Breast epithelium (tissue), 4 donors: ENCODE measurements at regions not wholly inside any gene's neighbourhood (a gene's known extent, or its start where the extent isn't known, plus 50 kb on each side); places are given as distances from the start of the nearest gene placed in this dataset.

ENCODE experiments used
- DNase-seq, 2 donors: peaks; one replicate each; pipeline ENCODE4 v3.0.0-alpha.2; 2019; ENCODE audit warnings: low spot score in 2 of 2
- H3K27ac ChIP-seq, 2 donors: fragments of 200-600 bp; sonication (generic) in 1 of 2; one replicate each; pipeline ENCODE4 v1.5.1; 2016 to 2019; ENCODE audit warnings: mild to moderate bottlenecking in 1 of 2
- H3K27me3 ChIP-seq, 2 donors: fragments of 200-600 bp; sonication (generic) in 1 of 2; one replicate each; pipeline versions ENCODE4 v1.5.1 to v1.6.0; 2017 to 2019; ENCODE audit warnings: control low read depth in 1 of 2, mild to moderate bottlenecking in 1 of 2
- H3K36me3 ChIP-seq: fragments of 200-600 bp; one replicate; pipeline ENCODE4 v1.5.1; 2019
- H3K4me1 ChIP-seq, 2 donors: fragments of 200-600 bp; sonication (generic); one replicate each; pipeline ENCODE4 v1.5.1; 2016 to 2019; ENCODE audit warnings: control low read depth in 1 of 2
- H3K4me3 ChIP-seq, 3 donors: fragments of 200-600 bp; sonication (generic); 1 replicate in 2 of 3; 2 replicates in 1 of 3; pipeline ENCODE4 v1.5.1; 2016 to 2019; ENCODE audit warnings: mild to moderate bottlenecking in 3 of 3, moderate library complexity in 2 of 3
- H3K9me3 ChIP-seq, 2 donors: fragments of 200-600 bp; sonication (generic) in 1 of 2; one replicate each; pipeline ENCODE4 v1.5.1; 2016 to 2019; ENCODE audit warnings: control low read depth in 1 of 2
- POLR2A ChIP-seq: fragments of 450-650 bp; IDR thresholded peaks from one replicate; pipeline ENCODE4 v1.6.1; 2016; ENCODE audit warnings: antibody characterized with exemption, mild to moderate bottlenecking, moderate library complexity
- POLR2AphosphoS5 ChIP-seq, 3 donors: sonication (generic); formaldehyde crosslinking; IDR thresholded peaks; one replicate each; pipeline ENCODE4 v1.6.1; 2017; ENCODE audit warnings: antibody characterized with exemption in 3 of 3
- intact Hi-C: fragments of 100-400 bp; cut with DNase I; formaldehyde crosslinking; loops from one replicate; pipeline ENCODE4 v1.15.1; 2023; ENCODE audit warnings: low total_unique reads
- TF ChIP-seq, protein P1 (sequence below), 3 donors: fragments of 450-650 bp; IDR thresholded peaks; one replicate each; pipeline ENCODE4 v1.5.1; 2016 to 2017; ENCODE audit warnings: antibody characterized with exemption in 3 of 3, mild to moderate bottlenecking in 3 of 3, moderate library complexity in 3 of 3

DNA sequence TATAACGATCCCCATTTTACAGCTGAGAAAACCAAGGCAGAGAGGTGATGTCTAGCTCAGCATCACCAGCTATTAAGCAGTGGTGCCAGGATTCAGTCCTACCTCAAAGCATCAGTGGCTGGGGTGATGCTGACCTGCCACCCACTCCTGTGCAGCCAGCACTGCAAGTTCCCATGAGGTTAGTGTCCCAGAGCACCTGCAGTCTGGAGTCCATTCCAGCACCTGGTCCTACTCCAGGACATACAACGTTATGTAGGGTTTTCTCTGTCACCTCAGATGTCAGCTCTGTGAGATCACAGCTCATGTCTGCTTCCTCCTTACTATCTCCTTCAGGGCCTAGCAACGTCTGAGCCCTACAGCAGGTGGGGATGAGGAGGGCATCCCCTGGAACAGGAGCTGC lies 328.0 kb upstream of the HS6ST1 start:
- no peak for DNase-seq
- intact Hi-C loops, result no loop called here
- H3K4me3 ChIP-seq, result no peak overlapping the region
- no peak overlapping the region for H3K27ac ChIP-seq
- H3K4me1 ChIP-seq, result no peaks in the 10 kb centered on the region
- no peaks in the 10 kb centered on the region for H3K36me3 ChIP-seq
- TF ChIP-seq POLR2A (no peak), POLR2AphosphoS5 (IDR thresholded peaks at IDR 0.05) (no peak)
- TF ChIP-seq, protein P1, sequence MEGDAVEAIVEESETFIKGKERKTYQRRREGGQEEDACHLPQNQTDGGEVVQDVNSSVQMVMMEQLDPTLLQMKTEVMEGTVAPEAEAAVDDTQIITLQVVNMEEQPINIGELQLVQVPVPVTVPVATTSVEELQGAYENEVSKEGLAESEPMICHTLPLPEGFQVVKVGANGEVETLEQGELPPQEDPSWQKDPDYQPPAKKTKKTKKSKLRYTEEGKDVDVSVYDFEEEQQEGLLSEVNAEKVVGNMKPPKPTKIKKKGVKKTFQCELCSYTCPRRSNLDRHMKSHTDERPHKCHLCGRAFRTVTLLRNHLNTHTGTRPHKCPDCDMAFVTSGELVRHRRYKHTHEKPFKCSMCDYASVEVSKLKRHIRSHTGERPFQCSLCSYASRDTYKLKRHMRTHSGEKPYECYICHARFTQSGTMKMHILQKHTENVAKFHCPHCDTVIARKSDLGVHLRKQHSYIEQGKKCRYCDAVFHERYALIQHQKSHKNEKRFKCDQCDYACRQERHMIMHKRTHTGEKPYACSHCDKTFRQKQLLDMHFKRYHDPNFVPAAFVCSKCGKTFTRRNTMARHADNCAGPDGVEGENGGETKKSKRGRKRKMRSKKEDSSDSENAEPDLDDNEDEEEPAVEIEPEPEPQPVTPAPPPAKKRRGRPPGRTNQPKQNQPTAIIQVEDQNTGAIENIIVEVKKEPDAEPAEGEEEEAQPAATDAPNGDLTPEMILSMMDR (IDR thresholded peaks at IDR 0.05), result no peak
- H3K9me3 ChIP-seq, result no peaks in the 10 kb centered on the region
- H3K27me3 ChIP-seq, result no peaks in the 10 kb centered on the region

DNA sequence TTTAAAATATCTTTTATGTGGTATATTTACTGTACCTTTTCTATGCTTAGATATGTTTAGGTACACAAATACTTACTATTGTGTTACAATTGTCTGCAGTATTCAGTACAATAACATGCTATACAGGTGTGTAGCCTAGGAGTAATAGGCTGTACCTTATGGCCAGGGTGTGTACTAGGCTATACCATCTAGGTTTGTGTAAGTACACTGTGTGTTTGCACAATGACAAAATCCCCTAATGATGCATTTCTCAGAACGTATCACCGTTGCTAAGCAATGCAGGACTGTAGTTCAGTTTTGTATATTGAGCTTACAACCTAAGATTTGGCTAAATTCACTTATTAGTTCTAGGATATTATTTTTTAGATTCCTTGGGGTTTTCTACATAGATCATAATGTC lies 332.3 kb upstream of the HS6ST1 start:
- H3K27me3 ChIP-seq, result no peaks in the 10 kb centered on the region
- no peak for DNase-seq
- TF ChIP-seq POLR2AphosphoS5 (IDR thresholded peaks at IDR 0.05) (no peak), POLR2A (no peak)
- TF ChIP-seq, protein P1 (IDR thresholded peaks at IDR 0.05), result no peak
- H3K9me3 ChIP-seq, result peaks cover 0 to 3% of the 10 kb centered on the region in 2 donors
- intact Hi-C loops, result no loop called here
- no peaks in the 10 kb centered on the region for H3K4me1 ChIP-seq
- H3K27ac ChIP-seq, result no peak overlapping the region
- H3K4me3 ChIP-seq, result no peak overlapping the region
- no peaks in the 10 kb centered on the region for H3K36me3 ChIP-seq

DNA sequence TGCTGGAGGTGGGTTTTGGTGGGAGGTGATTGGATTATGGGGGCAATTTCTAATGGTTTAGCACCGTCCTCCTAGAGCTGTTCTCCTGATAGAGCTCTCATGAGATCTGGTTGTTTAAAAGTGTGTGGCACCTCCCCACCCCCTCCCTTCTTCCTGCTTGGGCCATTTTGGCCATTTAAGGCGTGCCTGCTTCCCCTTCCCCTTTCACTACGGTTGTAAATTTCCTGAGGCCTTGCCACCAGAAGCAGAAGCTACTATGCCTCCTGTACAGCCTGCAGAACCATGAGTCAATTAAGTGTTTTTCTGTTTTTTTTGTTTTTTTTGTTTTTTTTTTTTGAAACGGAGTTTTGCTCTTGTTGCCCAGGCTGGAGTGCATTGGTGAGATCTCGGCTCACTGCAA lies 335.7 kb upstream of the HS6ST1 start:
- Histone ChIP-seq H3K27ac (no peak overlapping the region), H3K36me3 (no peaks in the 10 kb centered on the region), H3K4me1 (no peaks in the 10 kb centered on the region), H3K9me3 (peaks cover 0 to 7% of the 10 kb centered on the region in 2 donors), H3K4me3 (no peak overlapping the region), H3K27me3 (no peaks in the 10 kb centered on the region)
- TF ChIP-seq POLR2AphosphoS5 (IDR thresholded peaks at IDR 0.05) (no peak), POLR2A (no peak)
- TF ChIP-seq, protein P1 (IDR thresholded peaks at IDR 0.05), result no peak
- intact Hi-C loops, result no loop called here
- no peak for DNase-seq

DNA sequence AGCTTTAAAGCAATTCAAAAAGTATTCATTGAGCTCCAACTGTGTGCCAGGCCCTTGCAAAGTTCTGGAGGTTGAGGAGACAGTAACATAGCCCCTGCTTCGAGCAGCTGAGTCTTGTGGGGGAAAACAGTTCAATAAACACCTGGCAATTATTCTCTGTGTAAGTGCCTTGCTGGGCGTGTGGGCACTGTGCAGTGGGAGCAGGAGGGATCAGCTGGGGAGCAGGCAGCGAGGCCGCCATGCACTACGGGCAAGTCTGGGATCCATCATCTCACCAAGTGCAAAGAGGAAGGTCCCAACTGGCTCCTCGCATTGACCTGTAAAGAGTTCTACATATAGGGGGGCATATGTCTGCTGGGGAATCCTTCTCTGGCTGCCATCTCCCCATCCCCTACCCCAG lies 342.2 kb upstream of the HS6ST1 start:
- no peak for DNase-seq
- no peak overlapping the region for H3K4me3 ChIP-seq

DNA sequence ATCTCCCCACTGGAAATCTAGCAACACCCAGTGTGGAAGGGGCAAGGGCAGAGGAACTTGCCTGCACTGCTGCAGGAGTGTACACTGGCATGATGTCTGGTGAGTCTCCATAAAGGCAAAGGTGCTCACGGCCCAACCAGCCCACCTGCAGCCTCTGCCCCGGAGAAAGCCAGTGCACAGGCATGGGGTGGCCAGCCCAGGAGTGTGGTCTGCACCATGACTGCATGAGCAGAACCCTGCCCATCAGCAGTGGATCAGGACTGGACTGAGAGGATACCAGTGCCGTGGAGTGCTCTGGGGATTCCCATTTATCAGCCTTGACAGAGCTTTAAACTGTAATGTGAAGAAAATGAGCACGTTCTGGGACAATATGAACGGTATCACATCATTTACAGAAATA lies 342.6 kb upstream of the HS6ST1 start:
- H3K36me3 ChIP-seq, result no peaks in the 10 kb centered on the region
- no peak for DNase-seq
- H3K27ac ChIP-seq, result no peak overlapping the region
- no peak for TF ChIP-seq POLR2AphosphoS5 (IDR thresholded peaks at IDR 0.05)
- TF ChIP-seq, protein P1 (IDR thresholded peaks at IDR 0.05), result no peak
- no peak for TF ChIP-seq POLR2A
- no peaks in the 10 kb centered on the region for H3K27me3 ChIP-seq
- peaks cover 0 to 4% of the 10 kb centered on the region in 2 donors for H3K9me3 ChIP-seq
- H3K4me1 ChIP-seq, result no peaks in the 10 kb centered on the region
- no peak overlapping the region for H3K4me3 ChIP-seq
- intact Hi-C loops, result no loop called here

More for the DNA sequence above, 342.2 kb upstream of the HS6ST1 start:
- H3K27me3 ChIP-seq, result no peaks in the 10 kb centered on the region
- peaks cover 0 to 6% of the 10 kb centered on the region in 2 donors for H3K9me3 ChIP-seq
- no peaks in the 10 kb centered on the region for H3K36me3 ChIP-seq
- TF ChIP-seq, protein P1 (IDR thresholded peaks at IDR 0.05), result no peak
- TF ChIP-seq POLR2AphosphoS5 (IDR thresholded peaks at IDR 0.05), result no peak
- TF ChIP-seq POLR2A, result no peak
- H3K27ac ChIP-seq, result no peak overlapping the region
- no peaks in the 10 kb centered on the region for H3K4me1 ChIP-seq
- intact Hi-C loops, result no loop called here
